A673 (cell line): ENCODE measurements at regions not wholly inside any gene's neighbourhood (a gene's known extent, or its start where the extent isn't known, plus 50 kb on each side); places are given as distances from the start of the nearest gene placed in this dataset.
"Not testable (repeated sequence)": the region's sequence is repeated elsewhere in the genome, so short reads cannot be mapped to it uniquely, and the experiment has no call there.

Source experiments
- BruUV-seq: library from RNA; stranded (reverse); fragments of 400-500 nt; replicated peaks from 2 replicates; lab custom pipeline; 2021; lab: Mats Ljungman, UMichigan
- CTCF ChIA-PET: fragments of 300-600 bp; sonication (Branson Sonifier 250); formaldehyde crosslinking; loops from one replicate; lab custom pipeline; 2022; ENCODE audit warnings: antibody characterized with exemption; lab: Charles Lee
- POLR2A ChIA-PET: fragments of 300-600 bp; sonication (Branson Sonifier 250); formaldehyde crosslinking; loops from one replicate; lab custom pipeline; 2022; ENCODE audit warnings: antibody characterized with exemption; ENCODE audit not compliant: low non-redundant PET; lab: Charles Lee
- DNase-seq: peaks from one replicate; pipeline ENCODE4 v3.0.0-alpha.2; 2015; ENCODE audit warnings: low spot score
- H3K27ac ChIP-seq: fragments of 200-600 bp; sonication (generic); 2 replicates; pipeline ENCODE4 v1.5.1; 2016; ENCODE audit warnings: mixed run types, low read depth, mild to moderate bottlenecking, mixed read lengths, antibody characterized with exemption, low read length; ENCODE audit not compliant: poor library complexity, severe bottlenecking
- H3K27me3 ChIP-seq: fragments of 200-600 bp; sonication (generic); replicated peaks from 2 replicates; pipeline ENCODE4 v1.6.1; 2017; ENCODE audit warnings: mixed run types, low read depth, mild to moderate bottlenecking, mixed read lengths, antibody characterized with exemption, low read length; ENCODE audit not compliant: insufficient read depth, poor library complexity
- H3K36me3 ChIP-seq: fragments of 200-600 bp; sonication (generic); 2 replicates; pipeline ENCODE4 v1.6.1; 2016; ENCODE audit warnings: mixed run types, mild to moderate bottlenecking, mixed read lengths, antibody characterized with exemption, low read length; ENCODE audit not compliant: insufficient read depth, poor library complexity, severe bottlenecking
- H3K4me1 ChIP-seq: fragments of 200-600 bp; sonication (generic); 2 replicates; pipeline ENCODE4 v1.6.1; 2017; ENCODE audit warnings: mixed run types, mild to moderate bottlenecking, mixed read lengths, antibody characterized with exemption, low read length; ENCODE audit not compliant: insufficient read depth, poor library complexity, severe bottlenecking
- H3K4me3 ChIP-seq: fragments of 200-600 bp; sonication (generic); 2 replicates; pipeline ENCODE4 v1.5.1; 2016; ENCODE audit warnings: low read depth, mixed run types, mild to moderate bottlenecking, mixed read lengths, low read length; ENCODE audit not compliant: poor library complexity, severe bottlenecking
- H3K9me3 ChIP-seq: fragments of 200-600 bp; sonication (generic); 2 replicates; pipeline ENCODE4 v1.6.1; 2016; ENCODE audit warnings: mixed run types, low read depth, mild to moderate bottlenecking, mixed read lengths, antibody characterized with exemption, low read length; ENCODE audit not compliant: poor library complexity, severe bottlenecking
- EZH2 ChIP-seq: fragments of 200-600 bp; sonication (generic); IDR thresholded peaks from 2 replicates; pipeline ENCODE4 v1.6.1; 2017; ENCODE audit warnings: borderline replicate concordance, low read depth, mild to moderate bottlenecking, mixed read lengths, antibody characterized with exemption, low read length; ENCODE audit not compliant: poor library complexity, severe bottlenecking
- intact Hi-C: fragments of 100-400 bp; cut with micrococcal nuclease; formaldehyde crosslinking; loops from one replicate; pipeline ENCODE4 v1.10.0; 2022; ENCODE audit not compliant: unreplicated experiment
- TF ChIP-seq, protein P1 (sequence below): fragments of 300-800, 200-600 bp; sonication (generic); conservative IDR thresholded peaks from 2 replicates; pipeline ENCODE4 v1.5.1; 2017; ENCODE audit warnings: low read depth, mild to moderate bottlenecking, antibody characterized with exemption, low read length, moderate library complexity, mixed read lengths

GRCh38 chr18:14189858-14190257, 57.6 kb upstream of the ZNF519 start:
- no peaks in the 10 kb centered on the region for H3K9me3 ChIP-seq
- intact Hi-C loops = no loop called here
- H3K27me3 ChIP-seq = peaks cover 4% of the 10 kb centered on the region
- DNase-seq = no peak
- no peaks in the 10 kb centered on the region for H3K36me3 ChIP-seq
- no TSS peak for BruUV-seq
- H3K4me3 ChIP-seq = no peak overlapping the region
- no peak overlapping the region for H3K27ac ChIP-seq
- no peak for TF ChIP-seq EZH2
- TF ChIP-seq, protein P1, sequence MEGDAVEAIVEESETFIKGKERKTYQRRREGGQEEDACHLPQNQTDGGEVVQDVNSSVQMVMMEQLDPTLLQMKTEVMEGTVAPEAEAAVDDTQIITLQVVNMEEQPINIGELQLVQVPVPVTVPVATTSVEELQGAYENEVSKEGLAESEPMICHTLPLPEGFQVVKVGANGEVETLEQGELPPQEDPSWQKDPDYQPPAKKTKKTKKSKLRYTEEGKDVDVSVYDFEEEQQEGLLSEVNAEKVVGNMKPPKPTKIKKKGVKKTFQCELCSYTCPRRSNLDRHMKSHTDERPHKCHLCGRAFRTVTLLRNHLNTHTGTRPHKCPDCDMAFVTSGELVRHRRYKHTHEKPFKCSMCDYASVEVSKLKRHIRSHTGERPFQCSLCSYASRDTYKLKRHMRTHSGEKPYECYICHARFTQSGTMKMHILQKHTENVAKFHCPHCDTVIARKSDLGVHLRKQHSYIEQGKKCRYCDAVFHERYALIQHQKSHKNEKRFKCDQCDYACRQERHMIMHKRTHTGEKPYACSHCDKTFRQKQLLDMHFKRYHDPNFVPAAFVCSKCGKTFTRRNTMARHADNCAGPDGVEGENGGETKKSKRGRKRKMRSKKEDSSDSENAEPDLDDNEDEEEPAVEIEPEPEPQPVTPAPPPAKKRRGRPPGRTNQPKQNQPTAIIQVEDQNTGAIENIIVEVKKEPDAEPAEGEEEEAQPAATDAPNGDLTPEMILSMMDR = no peak
- ChIA-PET POLR2A (no interaction called here), CTCF (no interaction called here)
- no peaks in the 10 kb centered on the region for H3K4me1 ChIP-seq

GRCh38 chr18:14188751-14189406, 56.6 kb upstream of the ZNF519 start:
- DNase-seq, POLR2A ChIA-PET, H3K27me3 ChIP-seq, intact Hi-C loops, BruUV-seq, H3K4me3 ChIP-seq, CTCF ChIA-PET, H3K36me3 ChIP-seq, H3K4me1 ChIP-seq, H3K27ac ChIP-seq, H3K9me3 ChIP-seq: not testable (repeated sequence)
